ENCODE measurements at regions not wholly inside any gene's neighbourhood (a gene's known extent, or its start where the extent isn't known, plus 50 kb on each side); places are given as distances from the start of the nearest gene placed in this dataset.

DNA sequence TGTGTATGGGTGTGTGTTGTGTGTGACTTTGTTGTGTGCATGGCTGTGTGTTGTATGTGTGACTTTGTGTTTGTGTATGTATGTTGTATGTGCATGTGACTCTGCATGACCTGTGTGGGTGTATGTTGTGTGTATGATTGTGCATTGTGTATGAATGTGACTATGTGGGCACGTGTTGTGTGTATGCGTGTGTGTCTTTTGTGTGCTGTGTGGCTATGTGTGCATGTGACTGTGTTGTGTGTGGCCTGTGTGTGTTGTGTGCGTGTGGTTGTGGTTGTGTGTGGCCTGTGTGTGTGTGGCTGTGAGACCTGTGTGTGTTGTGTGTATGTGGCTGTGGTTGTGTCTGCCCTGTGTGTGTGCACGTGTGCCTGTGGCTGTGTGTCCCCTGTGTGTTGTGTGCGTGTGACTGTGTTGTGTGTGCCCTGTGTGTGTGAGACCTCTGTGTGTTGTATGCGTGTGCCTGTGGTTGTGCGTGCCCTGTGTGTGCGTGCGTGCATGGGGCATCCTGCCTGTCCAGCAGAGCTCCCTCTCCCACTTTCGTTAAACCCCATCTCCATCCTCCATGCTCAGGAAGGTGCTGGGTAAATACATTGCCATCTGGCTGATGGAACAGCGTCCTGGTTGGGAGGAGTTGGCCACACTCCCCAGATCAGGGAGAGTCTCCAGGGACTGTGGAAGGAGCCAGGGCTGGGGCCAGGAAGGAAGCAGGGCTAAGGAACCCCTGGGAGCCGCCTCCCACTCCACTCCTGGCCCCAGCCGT, 90.1 kb upstream of the GSE1 start (continued):
- TF ChIP-seq, protein P1, sequence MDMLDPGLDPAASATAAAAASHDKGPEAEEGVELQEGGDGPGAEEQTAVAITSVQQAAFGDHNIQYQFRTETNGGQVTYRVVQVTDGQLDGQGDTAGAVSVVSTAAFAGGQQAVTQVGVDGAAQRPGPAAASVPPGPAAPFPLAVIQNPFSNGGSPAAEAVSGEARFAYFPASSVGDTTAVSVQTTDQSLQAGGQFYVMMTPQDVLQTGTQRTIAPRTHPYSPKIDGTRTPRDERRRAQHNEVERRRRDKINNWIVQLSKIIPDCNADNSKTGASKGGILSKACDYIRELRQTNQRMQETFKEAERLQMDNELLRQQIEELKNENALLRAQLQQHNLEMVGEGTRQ (IDR thresholded peaks at IDR 0.05; ENCODE audit: low read depth, low read length) = no peak
- TF ChIP-seq, protein P1 (CRISPR knock-in tag; IDR thresholded peaks at IDR 0.05; ENCODE audit: borderline replicate concordance) = no peak
- no peak; the same call in 1 of the 2 replicates for TF ChIP-seq ZNF337 (CRISPR knock-in tag; IDR thresholded peaks at IDR 0.05; ENCODE audit: borderline replicate concordance, low read depth)
- no peak for TF ChIP-seq RBM22 (optimal IDR thresholded peaks at IDR 0.05; ENCODE audit: low read length)
- TF ChIP-seq AHR (CRISPR knock-in tag; IDR thresholded peaks at IDR 0.05) = no peak
- TF ChIP-seq, protein P2, sequence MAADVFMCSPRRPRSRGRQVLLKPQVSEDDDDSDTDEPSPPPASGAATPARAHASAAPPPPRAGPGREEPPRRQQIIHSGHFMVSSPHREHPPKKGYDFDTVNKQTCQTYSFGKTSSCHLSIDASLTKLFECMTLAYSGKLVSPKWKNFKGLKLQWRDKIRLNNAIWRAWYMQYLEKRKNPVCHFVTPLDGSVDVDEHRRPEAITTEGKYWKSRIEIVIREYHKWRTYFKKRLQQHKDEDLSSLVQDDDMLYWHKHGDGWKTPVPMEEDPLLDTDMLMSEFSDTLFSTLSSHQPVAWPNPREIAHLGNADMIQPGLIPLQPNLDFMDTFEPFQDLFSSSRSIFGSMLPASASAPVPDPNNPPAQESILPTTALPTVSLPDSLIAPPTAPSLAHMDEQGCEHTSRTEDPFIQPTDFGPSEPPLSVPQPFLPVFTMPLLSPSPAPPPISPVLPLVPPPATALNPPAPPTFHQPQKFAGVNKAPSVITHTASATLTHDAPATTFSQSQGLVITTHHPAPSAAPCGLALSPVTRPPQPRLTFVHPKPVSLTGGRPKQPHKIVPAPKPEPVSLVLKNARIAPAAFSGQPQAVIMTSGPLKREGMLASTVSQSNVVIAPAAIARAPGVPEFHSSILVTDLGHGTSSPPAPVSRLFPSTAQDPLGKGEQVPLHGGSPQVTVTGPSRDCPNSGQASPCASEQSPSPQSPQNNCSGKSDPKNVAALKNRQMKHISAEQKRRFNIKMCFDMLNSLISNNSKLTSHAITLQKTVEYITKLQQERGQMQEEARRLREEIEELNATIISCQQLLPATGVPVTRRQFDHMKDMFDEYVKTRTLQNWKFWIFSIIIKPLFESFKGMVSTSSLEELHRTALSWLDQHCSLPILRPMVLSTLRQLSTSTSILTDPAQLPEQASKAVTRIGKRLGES (CRISPR knock-in tag; IDR thresholded peaks at IDR 0.05; ENCODE audit: borderline replicate concordance) = no peak
- no peak for TF ChIP-seq RFX3 (CRISPR knock-in tag; IDR thresholded peaks at IDR 0.05)
- no peak for TF ChIP-seq REPIN1 (CRISPR knock-in tag; IDR thresholded peaks at IDR 0.05; ENCODE audit: borderline replicate concordance, low read depth)
- no peak for TF ChIP-seq HMG20A (CRISPR knock-in tag; IDR thresholded peaks at IDR 0.05; ENCODE audit: borderline replicate concordance)
- no peak for TF ChIP-seq ATM (IDR thresholded peaks at IDR 0.05; ENCODE audit: borderline replicate concordance)
- TF ChIP-seq, protein P3, sequence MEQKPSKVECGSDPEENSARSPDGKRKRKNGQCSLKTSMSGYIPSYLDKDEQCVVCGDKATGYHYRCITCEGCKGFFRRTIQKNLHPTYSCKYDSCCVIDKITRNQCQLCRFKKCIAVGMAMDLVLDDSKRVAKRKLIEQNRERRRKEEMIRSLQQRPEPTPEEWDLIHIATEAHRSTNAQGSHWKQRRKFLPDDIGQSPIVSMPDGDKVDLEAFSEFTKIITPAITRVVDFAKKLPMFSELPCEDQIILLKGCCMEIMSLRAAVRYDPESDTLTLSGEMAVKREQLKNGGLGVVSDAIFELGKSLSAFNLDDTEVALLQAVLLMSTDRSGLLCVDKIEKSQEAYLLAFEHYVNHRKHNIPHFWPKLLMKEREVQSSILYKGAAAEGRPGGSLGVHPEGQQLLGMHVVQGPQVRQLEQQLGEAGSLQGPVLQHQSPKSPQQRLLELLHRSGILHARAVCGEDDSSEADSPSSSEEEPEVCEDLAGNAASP (CRISPR knock-in tag; IDR thresholded peaks at IDR 0.05; ENCODE audit: borderline replicate concordance) = no peak
- TF ChIP-seq, protein P4, sequence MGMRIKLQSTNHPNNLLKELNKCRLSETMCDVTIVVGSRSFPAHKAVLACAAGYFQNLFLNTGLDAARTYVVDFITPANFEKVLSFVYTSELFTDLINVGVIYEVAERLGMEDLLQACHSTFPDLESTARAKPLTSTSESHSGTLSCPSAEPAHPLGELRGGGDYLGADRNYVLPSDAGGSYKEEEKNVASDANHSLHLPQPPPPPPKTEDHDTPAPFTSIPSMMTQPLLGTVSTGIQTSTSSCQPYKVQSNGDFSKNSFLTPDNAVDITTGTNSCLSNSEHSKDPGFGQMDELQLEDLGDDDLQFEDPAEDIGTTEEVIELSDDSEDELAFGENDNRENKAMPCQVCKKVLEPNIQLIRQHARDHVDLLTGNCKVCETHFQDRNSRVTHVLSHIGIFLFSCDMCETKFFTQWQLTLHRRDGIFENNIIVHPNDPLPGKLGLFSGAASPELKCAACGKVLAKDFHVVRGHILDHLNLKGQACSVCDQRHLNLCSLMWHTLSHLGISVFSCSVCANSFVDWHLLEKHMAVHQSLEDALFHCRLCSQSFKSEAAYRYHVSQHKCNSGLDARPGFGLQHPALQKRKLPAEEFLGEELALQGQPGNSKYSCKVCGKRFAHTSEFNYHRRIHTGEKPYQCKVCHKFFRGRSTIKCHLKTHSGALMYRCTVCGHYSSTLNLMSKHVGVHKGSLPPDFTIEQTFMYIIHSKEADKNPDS (CRISPR knock-in tag; IDR thresholded peaks at IDR 0.05) = no peak
- no peak for TF ChIP-seq IKZF4 (CRISPR knock-in tag; IDR thresholded peaks at IDR 0.05; ENCODE audit: borderline replicate concordance, low read depth, not compliant biosample characterization)
- no peak for TF ChIP-seq HOXA3 (CRISPR knock-in tag; IDR thresholded peaks at IDR 0.05)
- TF ChIP-seq SRSF9 (IDR thresholded peaks at IDR 0.05; ENCODE audit: borderline replicate concordance, insufficient read depth, low read depth, low read length, poor library complexity, severe bottlenecking) = no peak
- TF ChIP-seq STAG1 (CRISPR knock-in tag; IDR thresholded peaks at IDR 0.05) = no peak
- no peak for TF ChIP-seq ZFP37 (CRISPR knock-in tag; IDR thresholded peaks at IDR 0.05; ENCODE audit: borderline replicate concordance)
